GM19239 (cell line): ENCODE measurements at regions not wholly inside any gene's neighbourhood (a gene's known extent, or its start where the extent isn't known, plus 50 kb on each side); places are given as distances from the start of the nearest gene placed in this dataset.

Source experiments
- DNase-seq: peaks from one replicate; pipeline ENCODE4 v3.0.0; 2011; ENCODE audit warnings: low spot score; ENCODE audit not compliant: insufficient read length
- FAIRE-seq: peaks from 2 replicates; lab custom pipeline; 2011; peaks lifted over from hg19 to GRCh38; lab: Jason Lieb, UNC

DNA sequence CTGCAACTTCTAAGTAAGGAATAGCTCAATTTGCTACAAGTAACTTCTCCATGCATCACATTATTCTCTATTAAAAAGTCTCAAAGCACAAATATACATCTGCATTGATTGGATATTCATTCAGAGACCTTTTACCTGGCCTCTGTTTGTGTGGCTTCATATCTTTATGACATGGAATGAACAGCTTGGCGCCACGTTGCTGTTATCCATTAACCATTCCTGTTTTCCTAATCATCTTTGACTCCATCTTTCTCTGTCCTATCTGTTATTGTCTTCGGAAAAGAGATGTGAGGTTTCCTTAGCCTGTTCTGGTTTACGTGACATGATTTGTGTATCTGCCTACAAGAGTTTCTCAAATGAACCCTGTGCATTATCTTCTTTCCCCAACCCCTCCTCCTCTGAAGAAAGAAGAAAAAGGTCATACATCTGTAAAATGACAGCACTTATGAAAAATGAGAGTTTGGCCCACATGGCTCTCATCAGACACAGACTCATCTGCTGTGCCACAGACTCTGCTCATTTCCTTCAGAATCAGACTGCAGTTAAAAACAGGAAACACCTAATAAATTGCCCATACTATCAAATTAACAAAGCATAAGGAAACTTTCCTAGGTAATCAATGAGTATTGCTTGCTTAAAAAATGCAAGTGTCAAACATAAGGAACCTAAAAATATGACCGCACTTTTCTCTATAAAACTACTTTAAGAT lies 347.6 kb upstream of the FAM241A start:
- no peak for FAIRE-seq
- no peak for DNase-seq

DNA sequence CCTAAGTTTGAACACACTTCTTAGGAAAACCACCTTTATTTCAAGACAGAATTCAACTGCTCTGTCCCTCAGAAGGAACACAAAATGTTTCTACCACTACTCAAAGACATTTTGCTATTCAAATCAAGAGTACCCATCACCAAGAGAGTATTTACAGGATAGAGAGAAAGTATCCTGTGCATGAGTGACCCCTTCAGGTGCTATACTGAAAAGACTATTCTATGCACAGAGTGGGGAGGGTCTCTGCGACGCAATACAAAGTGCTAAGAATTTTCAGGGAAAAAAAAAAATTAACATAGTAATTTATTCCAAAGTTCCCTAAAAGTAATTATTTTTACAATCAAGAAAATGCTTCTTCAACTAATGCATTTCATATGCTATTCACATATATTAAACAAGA lies 346.4 kb upstream of the FAM241A start:
- no peak for DNase-seq
- FAIRE-seq, result no peak

DNA sequence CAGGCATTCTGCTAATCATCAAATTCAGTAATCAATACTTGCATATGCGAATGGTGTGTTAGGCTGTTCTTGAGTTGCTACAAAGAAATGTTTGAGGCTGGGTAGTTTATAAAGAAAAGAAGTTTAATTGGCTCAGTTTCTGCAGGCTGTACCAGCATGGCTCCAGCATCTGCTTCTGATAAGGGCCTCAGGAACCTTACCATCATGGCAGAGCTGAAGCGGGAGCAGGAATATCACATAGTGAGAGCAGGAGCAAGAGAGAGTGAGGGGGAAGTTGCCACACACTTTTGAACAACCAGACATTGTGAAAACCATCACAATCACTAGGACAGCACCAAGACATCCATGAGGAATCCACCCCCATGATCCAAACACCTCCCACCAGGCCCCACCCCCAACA lies 344.7 kb upstream of the FAM241A start:
- DNase-seq, result no peak
- no peak for FAIRE-seq

DNA sequence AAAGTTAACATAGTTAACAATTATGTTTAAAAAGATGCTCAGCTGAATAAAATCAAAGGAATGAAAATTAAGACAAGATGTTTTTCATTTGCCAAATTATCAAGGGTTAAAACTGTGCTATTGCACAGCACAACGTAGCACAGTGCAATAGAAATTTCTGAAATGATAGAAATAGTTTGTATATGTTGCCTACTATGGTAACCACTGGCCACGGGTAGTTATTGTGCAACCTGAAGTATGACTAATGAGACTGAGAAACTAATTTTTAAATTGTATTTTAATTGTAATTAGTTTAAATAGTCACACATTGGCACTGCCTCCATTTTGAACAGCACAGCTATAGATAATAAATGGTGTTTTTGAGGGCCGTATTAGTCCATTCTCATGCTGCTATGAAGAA lies 343.1 kb upstream of the FAM241A start:
- no peak for DNase-seq

DNA sequence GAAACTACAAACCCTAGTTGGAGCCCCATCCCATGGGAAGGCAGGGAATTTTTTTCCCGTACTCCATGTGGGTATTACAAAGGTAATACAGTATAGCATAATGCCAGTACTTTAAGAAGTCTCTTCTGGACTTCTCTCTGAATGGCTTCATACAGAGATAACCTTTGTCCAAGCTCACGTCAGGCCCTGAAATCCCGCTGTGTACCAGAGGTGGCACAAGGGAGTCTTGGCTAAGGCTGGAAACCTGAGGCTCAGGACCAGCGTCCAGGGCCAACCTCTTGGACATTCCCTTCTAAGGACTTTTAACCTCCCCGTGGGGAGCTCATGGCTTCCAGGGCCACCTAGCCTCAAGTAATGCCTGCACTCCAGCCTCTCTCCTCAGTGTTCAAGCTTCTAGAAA lies 338.9 kb upstream of the FAM241A start:
- FAIRE-seq (no peak), DNase-seq (no peak)

More for the DNA sequence above, 343.1 kb upstream of the FAM241A start:
- no peak for FAIRE-seq

DNA sequence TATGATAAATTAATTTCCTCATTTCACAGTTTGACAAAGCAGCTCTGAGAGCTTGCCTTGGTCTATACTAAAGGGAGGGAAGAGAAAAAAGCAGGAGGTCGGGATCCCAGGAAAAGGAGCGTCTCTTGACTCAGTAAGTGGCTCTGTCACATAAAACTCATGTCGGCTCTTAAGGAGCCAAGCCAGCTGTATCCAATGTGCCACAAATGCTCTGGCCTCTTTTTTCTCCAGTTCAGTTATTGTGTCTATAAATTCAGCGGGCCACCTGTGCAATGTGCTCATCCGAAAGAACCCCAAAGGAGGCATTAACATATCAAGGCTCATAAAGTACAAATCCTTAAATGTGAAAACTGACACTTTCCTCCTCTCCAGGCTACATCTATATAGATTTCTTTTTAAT lies 337.7 kb upstream of the FAM241A start:
- DNase-seq (no peak), FAIRE-seq (no peak)

DNA sequence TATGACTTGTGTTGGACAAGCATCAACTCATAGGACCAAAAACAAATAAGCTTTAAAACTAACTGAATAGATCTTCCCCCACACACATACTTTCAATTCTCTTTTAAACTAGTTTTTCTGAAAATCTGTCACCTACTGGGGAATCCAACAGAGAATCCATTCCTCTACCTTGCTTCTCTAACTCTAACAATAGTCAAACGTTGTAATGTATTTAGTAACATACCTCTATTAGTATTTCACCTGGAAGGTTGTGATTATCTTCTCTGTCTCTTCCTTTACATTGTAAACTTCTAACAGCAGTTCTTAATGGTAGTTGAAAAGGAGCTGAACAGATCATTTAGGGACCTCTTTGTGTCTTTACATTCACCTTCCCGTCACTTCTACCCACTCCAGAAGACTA lies 337.1 kb upstream of the FAM241A start:
- DNase-seq (no peak), FAIRE-seq (no peak)

DNA sequence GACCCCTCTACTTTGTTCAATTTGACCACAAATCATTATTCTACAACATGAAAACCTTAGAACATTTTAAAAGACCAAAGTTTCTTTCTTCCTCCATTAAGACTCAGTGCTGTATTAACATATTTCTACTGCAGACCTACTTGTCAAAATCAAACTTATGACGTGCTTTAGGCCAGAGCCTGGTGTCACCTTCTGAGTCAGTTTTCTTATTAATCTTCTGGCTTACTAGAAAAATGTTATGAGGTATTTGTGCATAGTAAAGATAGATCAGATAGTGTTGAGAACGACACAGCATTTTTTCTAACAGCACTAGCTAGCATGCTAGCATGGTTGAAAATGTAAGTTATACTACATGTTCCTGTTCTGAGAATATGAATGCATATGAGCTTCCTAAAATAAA lies 333.6 kb upstream of the FAM241A start:
- FAIRE-seq (no peak), DNase-seq (no peak)

DNA sequence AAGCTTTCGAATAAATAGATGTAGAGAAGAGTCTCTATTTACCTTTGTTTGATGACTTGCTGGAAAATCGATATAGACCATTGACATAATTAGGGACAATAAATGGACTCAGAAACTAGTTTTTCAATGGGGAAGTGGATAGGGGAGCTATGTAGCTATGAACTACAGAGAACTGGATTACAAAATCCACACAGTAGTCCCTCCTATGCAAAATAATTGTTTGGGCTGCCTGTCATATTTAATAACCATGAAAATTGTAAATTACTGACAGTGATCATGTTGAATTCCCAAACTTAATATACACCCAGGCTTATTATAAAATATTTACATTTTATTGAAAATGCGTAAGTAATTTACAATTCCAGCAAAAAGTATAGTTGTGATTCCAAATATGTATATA lies 333.1 kb upstream of the FAM241A start:
- FAIRE-seq, result no peak
- DNase-seq, result no peak

DNA sequence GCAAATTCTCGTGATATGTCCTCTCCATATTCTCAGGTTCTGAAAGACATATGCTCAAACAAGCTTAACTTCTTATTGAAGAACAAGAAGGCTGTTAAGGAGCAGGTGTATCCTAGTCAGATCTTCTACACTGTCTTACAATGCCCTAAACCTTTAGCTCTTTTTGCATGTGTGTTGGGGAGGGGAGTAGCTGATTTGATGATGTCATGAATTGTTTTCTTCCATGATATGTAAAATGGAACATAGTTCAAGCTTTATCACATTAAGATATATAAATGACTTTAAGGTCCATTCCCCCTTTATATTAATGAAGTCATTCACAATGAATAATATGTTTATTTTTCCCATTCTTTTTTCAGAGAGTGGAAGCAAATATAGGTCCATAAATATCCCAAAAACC lies 332.5 kb upstream of the FAM241A start:
- FAIRE-seq (no peak), DNase-seq (no peak)

DNA sequence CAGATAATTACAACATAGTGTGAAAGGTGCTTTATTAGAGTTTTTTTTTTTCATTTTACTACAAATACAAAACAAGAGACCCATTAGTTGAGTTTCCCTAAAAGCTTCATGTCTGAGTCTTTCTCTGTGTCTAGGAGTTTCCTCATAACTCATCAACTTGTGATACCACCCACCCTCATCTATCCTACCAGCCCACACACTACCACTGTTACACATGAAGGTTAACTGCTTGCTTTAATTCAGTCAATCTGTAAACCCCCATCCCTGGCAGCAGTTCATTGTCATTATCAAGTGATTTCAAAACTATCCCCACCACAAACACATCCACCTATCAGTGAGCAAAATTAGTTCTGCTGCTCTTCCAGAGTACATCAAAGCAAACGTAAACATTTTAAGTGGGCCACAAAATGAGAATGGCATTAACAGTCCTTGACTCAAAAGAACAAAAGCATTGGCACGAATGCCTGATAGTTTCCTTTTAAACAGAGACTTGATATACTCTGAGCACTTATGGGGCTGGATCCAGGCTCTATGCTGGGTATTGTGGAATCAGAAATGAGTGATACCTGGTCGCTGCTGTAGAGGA lies 331.6 kb upstream of the FAM241A start:
- no peak for FAIRE-seq

DNA sequence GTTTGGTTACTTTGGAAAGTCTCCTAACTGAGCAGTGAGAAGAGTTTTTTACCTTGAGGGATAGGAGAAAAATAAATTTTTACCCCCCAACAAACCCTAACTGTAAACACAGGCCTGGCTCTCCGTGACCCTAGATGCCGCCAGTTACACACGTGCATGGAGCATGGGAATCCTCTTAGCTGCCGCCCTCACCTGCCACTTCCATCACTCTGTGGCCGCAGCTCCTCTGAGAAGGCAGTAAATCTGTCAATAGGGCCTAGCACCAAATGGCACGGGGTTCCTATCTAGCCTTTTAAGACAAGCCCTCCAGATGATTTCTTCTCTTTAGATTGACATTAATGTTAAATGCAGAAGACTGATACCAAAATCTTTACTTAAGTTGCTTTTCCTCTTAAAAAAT lies 330.3 kb upstream of the FAM241A start:
- no peak for DNase-seq

More for the DNA sequence above, 331.6 kb upstream of the FAM241A start:
- no peak for DNase-seq

DNA sequence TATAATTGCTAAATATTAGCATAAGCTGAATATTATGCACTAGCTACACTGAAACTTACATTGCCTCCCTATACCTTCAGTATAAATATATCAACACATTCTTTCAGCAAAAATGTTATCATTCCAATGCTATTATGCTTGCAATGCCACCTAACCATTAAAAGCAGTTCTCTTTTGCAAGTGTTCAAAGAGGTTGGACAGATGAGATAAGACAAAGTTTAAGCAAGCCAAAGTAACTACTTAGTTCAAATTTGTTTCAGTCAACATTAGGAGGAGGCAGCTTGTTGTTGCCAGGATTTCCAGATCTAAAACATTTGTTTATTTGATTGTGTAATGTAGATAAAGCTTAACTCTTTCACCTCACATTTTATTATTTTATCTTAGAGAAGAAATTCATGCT lies 323.9 kb upstream of the FAM241A start:
- DNase-seq, result no peak
- FAIRE-seq, result no peak

More for the DNA sequence above, 330.3 kb upstream of the FAM241A start:
- no peak for FAIRE-seq

DNA sequence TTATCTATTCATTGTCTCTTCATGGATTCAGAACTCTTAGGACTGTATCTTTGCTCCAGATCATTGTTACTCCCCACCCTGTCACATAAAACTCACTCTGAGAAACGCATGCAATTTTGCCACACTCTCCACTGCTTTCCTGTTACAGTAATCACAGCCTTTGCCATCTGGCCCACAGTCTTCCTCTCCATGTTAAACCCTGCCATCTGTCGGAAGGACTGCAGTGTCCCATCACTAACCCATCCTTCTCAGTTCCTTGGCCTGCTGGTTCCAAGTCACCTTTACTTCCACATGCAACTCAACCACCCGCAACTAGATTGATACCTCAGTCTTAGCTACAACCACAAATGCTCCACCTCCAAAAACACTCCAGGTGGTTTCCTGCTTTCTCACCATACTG lies 308.7 kb upstream of the FAM241A start:
- no peak for FAIRE-seq
- no peak for DNase-seq

DNA sequence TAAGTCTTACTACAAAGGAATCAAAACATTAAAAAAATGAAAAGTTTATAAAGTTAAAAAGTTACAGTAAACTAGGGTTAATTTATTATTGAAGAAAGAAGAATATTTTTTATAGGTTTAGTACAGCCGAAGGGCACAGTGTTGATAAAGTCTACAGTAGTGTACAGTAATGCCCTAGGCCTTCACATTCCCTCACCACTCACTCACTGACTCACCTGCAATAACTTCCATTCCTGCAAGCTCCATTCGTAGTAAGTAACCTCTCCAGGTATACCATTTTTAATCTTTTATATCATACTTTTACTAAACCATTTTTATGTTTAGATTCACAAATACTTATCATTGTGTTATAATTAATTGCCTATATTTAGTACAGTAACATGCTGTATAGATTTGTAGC lies 307.5 kb upstream of the FAM241A start:
- FAIRE-seq (no peak), DNase-seq (no peak)

DNA sequence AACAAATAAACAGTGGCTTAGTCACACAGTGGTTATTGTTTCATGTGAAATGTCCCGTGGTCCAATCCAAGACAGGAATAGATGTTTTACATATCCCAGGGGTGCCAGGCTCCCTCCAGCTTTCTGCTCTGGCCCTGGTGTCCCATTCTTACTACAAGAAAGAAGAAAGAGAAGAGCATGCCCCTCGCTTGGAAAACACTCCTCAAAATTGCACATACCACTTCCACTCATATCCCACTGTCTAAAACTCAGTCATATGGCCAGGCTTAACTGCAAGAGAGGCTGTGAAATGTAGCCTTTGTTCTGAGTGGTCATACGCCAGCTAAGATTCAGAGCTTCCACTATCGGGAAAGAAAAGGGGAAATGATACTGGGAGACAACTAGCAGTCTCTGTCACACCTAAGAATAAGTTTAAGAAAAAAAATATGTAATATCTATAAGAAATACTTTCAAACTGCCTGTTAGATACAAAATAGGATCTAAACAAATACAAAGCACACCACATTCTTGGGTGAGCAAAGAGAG lies 306.8 kb upstream of the FAM241A start:
- DNase-seq, result no peak
- no peak for FAIRE-seq

DNA sequence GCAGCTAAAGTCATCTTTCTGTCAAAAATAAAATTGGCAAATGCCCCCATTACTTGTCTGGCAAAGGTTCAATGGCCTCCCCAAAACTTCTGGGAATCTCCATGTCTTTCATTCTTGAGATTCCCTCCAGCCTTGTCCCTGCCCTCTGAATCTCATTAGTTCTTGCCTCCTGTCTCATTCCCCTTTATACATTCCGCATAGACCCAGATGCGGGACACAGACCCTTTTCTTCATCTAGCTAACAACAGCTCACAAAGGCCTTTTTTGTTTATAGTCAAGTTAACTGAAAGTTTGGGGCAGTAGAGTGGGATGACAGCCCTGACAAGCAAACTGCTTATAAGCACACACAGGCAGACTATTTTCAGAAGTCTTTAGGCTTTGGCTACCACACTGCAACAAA lies 306.1 kb upstream of the FAM241A start:
- DNase-seq (no peak), FAIRE-seq (no peak)

DNA sequence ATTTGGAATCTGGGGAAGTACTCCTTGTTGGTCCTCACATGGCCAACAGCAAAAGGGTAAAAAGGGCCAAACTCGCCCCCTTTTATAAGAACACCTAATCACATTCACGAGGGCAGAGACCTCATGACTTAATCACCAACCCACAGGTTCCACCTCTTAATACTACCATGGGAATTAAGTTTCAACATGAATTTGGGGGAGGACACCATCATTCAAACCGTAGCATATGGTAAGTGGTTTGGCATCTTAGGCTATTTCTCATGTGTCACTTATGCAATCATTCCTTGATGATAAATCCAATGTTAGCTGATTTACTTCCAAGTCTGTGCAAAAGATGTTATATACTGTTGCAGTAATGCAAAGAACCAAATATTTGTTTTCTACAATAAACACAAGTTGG lies 302.9 kb upstream of the FAM241A start:
- FAIRE-seq (no peak), DNase-seq (no peak)

DNA sequence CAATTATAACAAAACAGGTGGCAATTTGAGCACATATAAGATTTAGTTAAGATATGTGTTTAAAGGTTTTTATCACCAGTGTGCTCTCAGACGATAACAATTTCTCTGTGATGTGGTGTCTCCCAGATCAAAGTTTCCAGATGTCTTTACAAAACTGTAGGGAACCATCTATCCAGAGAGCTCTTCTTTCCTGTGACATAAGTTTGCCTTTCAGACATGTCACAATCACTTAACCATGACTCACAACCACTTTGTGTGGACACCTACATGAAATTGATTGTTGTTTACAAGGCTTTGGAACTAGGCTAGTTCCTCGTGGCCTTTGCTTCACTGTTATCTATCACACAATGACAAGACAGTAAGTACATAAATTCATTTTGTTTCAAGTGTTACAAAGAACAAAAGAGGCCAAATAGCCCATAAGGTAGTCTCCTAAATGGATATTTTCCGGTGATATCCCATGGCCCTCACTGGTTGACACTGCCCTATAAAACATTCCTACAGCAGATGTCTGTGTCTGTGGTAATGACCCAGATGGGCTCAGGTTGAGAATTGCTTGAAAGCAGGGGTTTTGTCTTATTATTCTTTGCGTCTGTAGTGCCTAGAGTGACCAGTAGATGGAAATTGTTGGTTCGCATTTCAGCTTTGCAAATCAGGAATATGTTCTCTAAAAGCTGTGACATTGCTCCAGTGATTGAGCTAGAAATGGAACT lies 297.8 kb upstream of the FAM241A start:
- FAIRE-seq (peak; percentile 58), DNase-seq (no peak)

DNA sequence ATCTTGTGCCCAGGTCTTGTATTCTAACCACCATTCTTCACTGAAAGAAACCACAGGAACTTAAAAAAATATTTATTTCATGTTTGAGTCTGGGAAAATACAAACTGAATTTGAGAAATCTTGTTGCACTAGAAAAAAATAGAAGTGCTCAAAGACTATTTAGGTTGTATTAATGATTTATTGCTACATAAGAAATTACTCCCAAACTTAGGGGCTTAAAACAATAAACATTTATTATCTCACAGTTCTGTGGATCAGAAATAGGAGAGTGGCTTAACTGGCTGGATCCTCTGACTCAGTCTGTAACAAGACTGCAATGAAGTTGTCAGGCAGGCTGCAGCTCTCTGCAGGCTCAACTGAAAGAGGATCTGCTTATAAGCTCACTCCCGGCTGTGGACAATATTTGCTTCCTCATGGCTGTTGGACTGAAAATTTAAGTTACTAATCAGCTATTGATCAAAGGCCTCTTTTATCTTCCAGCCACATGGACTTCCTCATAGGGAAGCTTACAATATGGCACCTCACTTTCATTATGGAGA lies 295.4 kb upstream of the FAM241A start:
- FAIRE-seq, result no peak
- DNase-seq, result no peak

DNA sequence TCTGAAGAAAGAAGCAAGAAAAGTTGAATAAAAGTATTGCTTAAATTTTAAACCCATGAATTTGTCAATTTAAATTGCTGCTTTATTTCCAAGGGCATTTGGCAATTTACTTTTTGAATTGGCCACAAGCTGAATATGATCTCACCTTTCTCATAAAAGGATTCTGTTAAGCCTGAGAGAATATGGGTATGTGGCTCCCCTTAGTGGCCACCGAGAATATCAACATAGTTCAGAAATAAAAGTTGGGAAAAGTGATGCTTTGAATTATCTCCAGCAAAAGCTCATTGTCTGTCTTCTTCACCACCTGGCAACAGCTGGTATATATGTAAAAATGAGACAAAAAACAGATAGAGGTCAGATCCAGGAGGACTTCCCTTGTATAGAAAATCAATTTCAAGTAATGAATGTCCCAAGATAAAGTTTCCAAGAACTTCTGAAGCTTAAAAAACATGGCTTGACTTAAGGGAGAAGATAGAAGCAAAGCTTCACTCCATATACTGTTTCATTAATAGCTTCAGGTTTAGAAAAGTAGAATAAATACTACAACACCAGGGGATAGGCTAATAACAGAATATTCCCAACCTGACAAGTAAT lies 290.7 kb upstream of the FAM241A start:
- DNase-seq (no peak), FAIRE-seq (peak; percentile 81)
